ENCODE measurements at regions not wholly inside any gene's neighbourhood (a gene's known extent, or its start where the extent isn't known, plus 50 kb on each side); places are given as distances from the start of the nearest gene placed in this dataset.

DNA sequence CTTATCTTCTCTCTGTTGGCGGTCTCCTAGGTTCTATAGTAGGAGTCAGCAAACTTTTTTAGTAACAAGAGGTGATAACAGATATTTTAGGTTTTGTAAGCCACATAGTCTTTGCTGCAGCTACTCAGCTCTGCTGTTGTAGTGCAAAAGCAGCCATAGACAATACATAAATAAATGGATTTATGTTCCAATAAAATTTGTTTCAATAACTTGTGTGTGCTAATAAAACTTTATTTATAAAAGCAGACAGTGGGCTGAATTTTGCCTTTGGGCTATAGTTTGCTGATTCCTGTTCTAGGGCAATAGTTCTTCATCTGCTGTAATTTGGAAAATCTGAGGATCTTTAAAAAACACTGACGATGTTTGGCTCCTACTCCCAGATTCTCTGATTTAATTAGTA, 469.4 kb upstream of the TNC start:
- DNase-seq: no peak

DNA sequence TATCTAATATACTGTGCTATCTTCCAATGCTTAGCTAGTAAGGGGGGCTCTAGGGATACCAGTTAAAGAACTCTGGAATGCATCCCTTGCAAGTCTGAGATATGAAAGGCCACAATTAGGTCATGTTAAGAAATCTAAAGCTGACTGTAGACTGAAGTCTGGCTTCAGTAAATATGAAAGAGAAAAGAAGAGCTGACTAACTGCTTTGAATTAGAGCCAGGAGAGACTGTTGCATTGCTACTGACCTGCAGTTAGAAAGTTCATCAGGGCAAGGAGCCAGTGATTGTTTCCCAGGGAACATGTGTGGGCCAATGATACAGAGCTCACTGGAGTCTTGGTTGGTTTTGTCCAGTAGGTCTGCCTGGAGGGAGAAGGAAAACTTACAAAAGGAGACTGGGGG, 472.1 kb upstream of the TNC start:
- DNase-seq: no peak

DNA sequence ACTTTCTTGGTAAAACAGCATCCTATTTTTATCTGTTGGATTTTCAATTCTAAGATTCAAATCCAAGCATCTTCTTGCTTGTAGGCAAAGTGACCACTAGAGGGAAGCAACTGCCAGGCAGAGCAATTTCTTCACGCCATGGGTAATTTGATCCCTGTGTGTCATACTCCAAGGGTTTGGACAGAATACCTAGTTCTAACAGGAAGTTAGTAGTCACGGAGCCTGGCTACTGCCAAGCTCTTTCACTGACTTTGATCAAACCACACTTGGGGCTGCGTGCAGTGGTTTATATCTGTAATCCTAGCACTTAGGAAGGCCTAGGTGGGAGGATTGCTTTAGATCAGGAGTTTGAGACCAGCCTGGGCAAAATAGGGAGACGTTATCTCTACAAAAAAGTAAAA, 473.6 kb upstream of the TNC start:
- DNase-seq: peak; percentile 54

DNA sequence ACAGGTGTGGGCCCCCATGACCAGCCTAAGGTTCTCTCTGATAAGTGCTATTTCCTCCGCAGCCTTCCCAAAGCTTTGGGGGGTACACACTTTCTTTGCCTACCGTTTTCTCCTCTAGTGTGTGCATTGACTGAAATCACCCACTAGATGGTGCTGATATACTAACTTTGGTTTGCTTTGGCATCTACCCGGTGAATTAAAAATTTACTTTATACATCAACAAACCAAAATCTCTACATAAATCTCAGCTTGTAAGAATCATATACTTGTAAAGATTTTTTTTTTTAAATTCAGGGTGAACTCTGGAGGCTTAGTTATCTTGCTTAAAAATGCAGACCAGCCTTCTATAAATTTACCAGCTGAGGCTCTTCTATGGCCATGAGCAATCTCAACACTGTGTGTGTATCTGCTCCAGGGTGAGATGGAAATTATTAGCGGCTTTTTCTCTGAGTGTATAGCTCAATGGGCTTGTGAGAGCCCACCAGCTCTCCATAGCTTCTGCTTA, 475.7 kb upstream of the TNC start:
- peak; percentile 53 for DNase-seq

DNA sequence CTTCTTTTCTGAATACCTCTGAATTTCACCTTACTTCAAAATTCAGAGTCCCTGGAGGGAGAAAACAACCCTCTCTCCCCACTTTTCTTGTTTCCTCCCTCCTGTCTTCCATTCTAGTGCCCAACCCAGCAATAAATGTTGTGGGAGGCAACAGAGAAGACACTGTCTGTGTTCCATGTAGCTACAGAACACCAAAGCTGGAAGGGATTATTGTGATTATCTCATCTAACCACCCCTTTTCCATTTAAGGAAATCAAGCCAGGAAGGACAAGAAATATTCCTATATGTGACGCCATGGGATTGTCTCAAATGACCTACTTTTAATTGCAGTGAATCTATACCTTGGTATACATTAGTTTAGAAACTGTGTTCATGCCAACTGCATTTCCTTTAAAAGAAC, 476.6 kb upstream of the TNC start:
- DNase-seq: no peak

DNA sequence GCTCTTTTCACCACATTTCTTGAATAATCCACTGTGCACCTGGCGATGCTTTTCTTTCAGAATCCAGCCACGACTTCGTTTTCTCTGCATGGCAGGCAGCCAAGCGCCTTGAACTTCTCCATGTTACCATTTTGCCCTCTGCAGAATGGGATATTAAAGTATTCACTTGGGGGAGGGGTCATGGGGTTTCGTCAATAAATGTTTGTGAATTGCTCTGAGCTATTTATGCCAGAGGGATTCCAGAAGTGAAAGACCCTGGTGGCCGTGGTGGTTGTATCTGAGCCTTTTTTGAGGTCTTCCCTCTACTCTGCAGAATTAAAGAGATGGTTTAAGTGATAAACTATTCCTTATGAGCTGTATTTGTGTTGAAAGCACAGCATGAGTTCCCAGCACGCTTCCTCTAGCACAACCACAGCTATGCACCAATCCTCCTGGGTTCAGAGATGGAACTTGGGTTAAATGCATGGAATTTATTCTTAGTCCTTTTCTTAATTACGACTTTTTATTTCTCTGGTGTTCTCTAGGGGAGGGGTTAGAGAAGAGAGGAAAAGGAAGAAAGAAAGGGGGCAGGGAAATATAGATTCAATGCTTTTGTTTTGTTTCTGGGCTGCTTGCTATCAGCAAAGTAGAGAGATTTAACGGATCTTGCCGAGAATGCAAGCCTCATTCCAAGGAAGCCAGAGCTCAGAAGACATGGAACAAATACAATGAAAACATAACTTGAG, 478.2 kb upstream of the TNC start:
- no peak for DNase-seq

DNA sequence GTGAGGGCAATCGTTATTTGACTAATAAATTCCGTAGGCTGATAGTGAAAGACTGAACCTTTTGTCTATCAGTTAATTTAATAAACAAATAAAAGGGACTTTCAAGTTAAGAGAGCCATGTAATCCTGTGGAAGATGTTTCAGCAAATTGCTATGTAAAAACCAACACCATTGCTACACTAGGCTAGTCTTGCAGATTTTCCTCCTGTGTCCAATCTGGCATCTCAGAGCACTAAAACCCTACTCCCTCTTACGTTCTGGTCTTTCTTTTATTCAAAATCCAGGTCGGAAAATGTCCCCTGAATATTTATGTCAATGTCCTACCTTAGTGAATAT, 478.8 kb upstream of the TNC start:
- no peak for DNase-seq

DNA sequence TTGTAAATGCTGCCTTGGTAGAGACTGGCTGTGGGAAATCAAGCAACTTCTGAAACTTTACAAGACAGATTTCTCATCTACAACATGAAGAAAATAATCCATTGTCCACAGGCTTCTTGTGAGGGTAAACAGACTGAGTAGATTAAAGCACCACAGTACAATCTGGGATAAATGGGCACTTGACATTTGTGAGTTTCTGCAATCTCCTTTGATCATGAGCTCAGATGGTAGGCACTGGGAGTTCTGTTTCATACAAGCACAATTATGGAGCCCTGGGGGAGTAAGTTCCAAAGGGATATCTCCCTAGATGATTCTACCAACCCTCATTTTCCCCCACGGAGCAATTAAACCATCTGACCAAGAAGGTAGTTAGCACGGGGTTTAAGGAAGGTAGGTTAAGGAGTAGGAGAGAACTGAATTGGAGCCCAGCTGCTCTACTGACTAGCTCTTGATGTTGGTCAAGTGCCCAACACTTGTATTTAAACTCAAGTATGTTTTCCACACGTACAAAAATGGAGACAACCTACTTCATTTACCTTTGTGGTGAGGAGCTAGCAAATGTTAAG, 479.5 kb upstream of the TNC start:
- DNase-seq: no peak

DNA sequence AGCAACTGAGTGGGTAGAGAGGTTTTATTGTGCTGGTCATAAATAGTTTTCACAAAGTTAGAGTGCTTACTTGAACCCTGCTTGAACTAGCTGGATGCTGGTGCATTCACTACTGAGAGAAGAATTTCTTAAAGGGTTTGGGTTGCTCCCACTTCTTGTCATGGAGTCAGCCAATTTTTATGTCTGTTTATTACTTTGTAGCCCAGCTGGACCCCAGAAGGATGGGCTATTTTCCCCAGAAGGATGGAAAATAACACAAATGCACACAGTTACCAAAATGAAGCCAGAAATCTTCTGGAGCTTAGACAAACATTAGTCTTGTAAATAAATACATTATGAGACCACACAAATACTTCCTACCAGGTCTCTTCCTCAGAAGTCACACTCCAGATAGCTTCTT, 480.8 kb upstream of the TNC start:
- no peak for DNase-seq

DNA sequence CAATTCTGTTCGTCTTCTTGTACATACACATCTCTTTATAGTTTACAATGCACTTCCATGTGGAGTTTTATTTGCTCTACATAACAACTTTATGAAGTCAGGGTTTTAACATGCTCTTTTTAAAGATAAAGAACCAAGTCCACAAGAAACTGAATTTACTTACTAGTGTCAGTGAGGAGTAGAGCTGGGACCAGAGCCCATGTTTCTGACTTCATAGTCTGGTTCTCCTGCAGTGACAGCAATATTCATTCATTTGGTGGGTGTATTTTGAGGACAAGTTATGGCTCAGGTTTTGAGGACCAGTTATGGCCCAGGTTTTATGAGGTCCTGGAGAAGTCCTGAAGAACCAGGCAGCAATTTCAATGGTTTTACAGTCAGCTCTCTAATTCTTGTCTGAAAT, 481.9 kb upstream of the TNC start:
- DNase-seq: no peak

DNA sequence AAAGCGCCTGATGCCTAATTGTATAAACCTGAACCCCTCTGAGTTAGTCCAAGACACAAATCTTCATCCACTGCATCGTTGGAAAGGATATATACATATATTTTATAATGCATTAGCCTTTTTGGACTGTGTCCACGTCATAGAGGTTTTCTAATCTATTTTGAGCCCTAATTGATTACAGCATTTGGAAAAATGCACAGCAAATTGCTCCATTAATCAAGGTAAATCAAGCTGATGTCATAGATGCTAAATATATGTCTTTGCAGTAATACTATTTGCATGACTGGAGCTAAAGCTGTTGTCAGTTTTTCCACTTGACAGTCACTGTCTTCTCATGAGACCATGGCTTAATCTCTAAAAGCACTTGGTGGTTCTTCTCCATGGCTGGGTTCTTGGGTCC, 483.5 kb upstream of the TNC start:
- no peak for DNase-seq

DNA sequence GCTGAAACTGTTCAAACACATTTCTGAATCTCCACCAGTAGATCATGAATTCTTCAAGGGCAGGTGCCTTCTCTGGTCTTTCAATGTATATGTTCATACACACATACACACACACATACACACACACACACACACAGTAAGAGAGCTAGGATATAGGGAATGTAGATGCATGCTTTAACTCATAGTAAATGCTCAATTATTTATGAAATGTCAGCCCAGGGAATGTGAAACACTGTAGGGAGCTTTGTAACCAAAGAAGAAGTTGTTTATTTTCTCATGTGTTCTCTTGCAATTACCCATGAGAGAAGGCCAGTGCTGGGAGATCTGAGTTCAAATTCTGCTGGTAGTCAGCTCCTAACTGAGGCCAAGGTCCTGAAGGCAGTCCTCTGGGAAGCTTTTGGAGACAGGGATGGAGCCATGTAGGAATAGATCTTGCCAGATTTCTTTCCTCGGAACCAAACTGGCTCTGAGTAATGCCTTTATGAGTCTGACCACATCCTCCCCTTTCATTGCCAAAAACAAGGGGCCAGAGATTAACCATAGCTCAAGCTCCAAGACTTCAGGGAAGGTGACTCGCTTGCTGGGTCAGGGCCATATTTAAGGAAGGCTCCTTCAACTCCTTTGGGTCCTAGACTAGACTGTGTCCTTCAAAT, 487.0 kb upstream of the TNC start:
- no peak for DNase-seq

DNA sequence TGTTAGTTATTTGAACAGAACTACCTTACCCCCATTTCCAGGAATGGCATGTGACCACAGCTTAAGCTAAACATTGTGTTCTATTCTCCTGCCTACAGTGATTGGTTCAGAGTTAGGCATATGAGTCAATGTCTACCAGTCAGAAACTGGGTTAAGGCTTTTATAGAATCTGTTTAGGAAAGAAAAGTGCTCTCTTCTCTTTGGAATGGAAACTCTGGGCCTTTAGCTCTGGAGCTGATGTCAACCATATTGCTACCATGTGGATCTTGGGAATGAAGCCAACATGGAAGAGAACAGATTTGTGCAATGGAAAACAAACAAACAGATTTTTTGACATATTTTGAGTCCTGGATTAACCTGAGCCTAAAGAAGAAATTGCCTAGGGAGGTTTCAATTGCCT, 488.9 kb upstream of the TNC start:
- DNase-seq: peak; percentile 48

DNA sequence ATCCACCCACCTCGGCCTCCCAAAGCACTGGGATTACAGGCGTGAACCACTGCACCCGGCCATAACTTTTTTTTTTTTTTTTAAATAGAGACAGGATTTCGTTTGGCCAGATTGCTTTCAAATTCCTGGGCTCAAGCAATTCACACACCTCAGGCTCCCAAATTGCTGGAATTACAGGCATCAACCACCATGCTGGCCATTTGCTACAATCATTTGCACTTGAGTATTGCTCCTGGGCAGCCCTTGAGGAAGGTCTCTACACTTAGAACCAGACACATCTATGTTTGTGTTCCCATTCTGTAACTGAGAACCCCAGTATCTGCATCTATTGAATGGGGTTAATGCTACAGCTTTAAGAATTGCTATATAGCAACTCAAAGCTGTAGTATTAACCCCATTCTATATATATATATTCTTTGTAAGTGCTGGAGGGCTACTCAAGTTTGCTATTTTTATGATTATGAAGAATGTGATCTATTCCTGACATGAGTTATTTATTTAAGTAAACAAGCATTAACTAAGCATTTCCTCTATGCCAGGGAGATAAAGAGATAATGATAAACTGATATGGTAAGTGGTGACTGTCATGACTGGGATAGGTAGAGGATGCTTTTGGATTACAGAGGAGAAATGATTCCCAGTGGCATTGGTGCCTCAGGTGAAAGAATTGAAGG, 496.5 kb upstream of the TNC start:
- DNase-seq: no peak

DNA sequence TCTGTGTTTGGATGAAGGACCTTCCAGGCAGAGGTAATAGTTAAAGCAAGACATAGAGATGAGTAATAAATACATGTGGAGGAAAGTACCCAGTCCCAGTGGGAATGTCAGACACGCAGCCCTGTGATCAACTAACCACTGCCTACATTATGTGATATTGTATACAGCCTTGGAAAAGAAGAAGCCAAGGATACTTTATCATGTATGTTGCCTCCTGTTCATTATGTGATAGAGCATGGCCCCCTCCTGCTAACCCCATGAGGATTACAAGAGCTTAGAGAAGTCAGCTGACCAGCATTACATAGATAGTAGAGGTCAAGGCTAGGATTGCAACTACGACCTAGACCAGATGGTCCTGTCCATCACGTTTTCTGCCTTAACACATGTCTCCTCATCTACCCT, 497.0 kb upstream of the TNC start:
- no peak for DNase-seq

DNA sequence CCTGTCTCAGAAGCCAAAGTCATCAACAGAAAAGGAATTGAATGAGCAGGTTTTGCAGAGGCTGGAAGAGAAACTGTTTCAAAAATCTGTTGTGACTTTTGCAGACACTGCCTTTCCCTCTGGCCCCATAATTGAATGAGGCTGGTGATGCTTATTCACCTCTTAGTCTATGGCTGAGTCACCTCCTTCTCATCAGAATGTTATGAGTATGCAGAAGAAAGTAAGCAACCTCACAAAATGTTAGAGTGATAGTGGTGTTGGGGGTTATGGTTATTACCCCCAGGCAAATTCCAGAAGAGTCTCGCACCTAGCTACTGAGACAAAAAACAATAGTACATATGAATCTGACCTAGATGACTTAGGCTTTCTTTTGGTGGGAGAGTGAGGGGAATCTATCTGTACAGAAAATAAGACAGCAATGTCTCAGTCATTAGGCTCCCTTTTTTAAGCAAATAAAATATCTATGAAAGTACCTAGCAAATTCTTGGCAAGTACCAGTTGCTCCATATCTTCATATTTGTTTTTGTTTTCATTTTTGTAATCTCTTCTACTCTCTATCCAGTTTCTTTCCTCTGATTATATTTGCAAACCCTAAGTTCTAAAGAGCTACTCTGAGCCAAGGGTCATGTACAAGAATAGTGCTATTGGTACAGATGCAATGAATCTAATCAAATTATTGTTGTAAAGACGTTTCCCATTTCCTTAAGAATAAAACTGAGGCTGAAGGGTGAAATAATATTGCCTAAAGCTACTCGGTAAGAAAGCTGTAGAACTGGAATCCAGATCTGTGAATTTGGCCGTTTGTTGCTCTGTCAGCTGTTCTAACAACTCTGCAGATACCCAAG, 498.1 kb upstream of the TNC start:
- DNase-seq: no peak

DNA sequence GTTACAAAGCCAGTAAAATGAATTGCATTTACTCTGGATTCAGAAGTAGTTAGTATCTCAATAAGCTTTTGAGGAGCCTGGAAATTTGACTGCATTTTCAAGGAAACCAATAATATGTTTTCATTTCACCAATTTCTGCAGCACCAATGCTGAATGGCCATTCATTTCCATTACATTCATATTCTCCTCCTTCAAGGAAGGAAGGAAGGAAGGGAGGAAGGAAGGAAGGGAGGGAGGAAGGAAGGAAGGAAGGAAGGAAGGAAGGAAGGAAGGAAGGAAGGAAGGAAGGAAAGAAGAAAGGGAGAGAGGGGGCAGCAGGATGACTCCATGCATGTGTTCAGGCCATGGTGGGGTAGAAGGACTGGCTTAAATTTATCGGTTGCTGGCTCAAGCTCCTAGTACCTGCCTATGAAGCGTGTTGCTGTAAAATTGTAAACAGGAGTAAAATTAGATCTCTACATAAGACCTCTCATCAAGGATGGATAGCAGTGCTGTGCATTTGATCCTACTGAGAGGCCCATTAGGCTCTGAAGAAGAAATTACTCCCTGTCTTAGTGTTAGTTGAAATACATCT, 498.8 kb upstream of the TNC start:
- DNase-seq: no peak

DNA sequence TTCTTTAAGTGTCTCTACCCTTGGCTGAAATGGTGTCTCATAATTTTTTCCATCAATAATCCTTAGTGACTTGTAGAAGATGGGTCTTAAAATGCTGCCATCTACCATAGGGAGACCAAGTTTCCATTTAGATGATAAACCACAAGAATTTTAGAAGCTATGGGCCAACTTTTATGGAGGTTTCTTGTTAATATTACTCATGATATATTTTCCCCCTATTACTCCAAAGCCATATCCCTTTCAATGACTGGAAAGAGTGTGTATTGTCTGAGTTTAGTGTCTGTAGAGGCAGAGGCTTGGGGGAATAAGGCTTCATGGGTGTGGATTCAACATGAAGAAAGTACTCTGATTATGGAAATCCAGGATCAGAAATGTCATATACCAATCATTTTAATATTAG, 507.3 kb upstream of the TNC start:
- DNase-seq: no peak

DNA sequence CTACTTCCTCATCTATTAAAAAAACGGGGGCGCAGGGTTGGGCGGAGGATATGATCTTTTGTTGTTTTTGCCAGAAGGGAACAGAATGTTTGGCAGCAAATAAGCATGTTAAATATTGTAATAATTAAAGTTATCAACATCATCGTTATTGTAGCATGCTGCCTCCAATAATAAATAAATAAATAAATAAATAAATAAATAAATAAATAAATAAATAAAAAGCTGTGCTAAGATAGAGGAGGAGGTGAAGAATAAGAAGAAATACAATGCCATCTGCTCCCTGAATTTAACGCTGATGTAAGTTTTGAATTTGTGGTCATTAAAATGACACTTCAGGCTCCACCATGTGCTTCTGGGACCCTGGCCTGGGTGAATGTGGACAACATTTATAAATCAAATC, 508.0 kb upstream of the TNC start:
- no peak for DNase-seq

DNA sequence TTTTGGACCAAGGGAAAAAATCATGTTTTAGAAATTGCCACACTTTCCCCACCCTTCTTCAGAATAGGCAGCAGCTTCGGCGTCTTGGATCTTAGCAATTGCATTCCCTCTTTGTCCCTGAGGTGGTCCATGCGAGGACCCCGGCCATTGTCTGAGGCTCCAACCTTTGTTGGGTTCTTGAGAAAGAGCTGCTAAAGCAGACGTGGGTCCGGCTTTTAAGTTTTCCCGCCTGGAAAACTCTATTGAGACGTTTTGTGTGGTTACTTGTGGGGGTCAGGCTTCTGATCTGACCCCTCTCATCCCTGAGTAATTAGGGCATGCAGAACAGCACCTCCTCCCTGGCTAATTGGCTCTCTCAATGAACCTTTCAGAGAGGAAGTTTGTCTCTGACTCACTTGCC, 509.6 kb upstream of the TNC start:
- no peak for DNase-seq

DNA sequence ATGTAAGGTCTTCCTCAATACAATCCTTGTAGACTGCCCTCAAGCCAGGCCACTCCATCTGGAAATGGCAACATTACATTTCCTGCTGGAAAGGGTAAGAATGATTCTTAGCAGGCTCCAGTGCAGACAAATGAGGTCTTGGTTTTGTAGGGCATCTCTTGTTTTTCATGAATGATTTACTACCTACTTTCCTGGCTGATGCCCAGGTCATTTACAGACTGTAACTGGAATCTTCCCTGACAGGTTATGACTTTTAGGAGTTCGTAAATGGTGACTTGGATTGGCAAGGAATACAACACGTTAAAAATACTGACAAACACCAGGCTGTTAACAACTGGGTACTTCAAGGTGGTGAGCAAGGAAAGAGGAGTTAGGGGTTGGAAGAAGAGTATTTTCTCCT, 510.5 kb upstream of the TNC start:
- DNase-seq: no peak
